A673 (cell line): ENCODE measurements at regions not wholly inside any gene's neighbourhood (a gene's known extent, or its start where the extent isn't known, plus 50 kb on each side); places are given as distances from the start of the nearest gene placed in this dataset.

Experiments used
- EZH2 ChIP-seq: fragments of 200-600 bp; sonication (generic); IDR thresholded peaks from 2 replicates; pipeline ENCODE4 v1.6.1; 2017; ENCODE audit warnings: borderline replicate concordance, low read depth, mild to moderate bottlenecking, mixed read lengths, antibody characterized with exemption, low read length; ENCODE audit not compliant: poor library complexity, severe bottlenecking
- TF ChIP-seq, protein P1 (sequence below): fragments of 300-800, 200-600 bp; sonication (generic); conservative IDR thresholded peaks from 2 replicates; pipeline ENCODE4 v1.5.1; 2017; ENCODE audit warnings: low read depth, mild to moderate bottlenecking, antibody characterized with exemption, low read length, moderate library complexity, mixed read lengths

DNA sequence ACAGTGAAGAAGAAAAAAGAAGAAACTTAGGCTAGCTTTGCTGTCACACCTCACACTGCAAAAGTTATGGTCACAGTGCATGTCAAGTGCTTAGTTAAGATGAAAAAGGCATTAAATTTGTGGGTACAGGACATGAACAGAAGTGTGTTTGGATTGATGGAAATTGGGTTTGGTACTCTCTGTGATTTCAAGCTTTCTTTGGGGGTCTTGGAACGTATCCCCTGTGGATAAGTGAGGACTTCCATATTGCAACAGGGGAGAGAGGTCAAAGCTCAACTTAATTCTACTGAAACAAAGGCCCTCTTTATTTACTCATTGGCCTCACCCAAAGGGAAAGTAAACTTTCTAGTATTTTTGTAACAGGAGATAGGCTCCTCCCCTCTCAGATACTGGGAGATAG, 138.3 kb upstream of the FUT9 start:
- TF ChIP-seq, protein P1, sequence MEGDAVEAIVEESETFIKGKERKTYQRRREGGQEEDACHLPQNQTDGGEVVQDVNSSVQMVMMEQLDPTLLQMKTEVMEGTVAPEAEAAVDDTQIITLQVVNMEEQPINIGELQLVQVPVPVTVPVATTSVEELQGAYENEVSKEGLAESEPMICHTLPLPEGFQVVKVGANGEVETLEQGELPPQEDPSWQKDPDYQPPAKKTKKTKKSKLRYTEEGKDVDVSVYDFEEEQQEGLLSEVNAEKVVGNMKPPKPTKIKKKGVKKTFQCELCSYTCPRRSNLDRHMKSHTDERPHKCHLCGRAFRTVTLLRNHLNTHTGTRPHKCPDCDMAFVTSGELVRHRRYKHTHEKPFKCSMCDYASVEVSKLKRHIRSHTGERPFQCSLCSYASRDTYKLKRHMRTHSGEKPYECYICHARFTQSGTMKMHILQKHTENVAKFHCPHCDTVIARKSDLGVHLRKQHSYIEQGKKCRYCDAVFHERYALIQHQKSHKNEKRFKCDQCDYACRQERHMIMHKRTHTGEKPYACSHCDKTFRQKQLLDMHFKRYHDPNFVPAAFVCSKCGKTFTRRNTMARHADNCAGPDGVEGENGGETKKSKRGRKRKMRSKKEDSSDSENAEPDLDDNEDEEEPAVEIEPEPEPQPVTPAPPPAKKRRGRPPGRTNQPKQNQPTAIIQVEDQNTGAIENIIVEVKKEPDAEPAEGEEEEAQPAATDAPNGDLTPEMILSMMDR: no peak
- no peak for TF ChIP-seq EZH2
